ENCODE measurements at regions not wholly inside any gene's neighbourhood (a gene's known extent, or its start where the extent isn't known, plus 50 kb on each side); places are given as distances from the start of the nearest gene placed in this dataset.

DNA sequence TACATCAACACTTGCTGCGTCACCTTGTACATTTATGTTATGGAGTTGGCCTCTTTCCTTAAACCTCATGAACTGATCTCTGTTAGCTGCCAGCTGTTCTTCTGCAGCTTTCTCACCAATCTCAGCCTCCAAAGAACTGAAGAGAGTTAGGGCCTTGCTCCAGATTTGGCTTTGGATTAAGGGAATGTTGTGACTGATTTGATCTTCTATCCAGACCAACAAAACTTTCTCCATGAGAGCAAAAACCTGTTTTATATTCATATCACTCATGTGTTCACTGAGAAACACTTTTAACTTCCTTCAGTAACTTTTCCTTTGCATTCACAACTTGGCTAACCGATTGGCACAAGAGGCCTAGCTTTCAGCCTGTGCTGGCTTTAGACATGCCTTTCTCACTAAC lies 1156.0 kb upstream of the CADM2 start:
- TF ChIP-seq EZH2 (IDR thresholded peaks at IDR 0.05; ENCODE audit: borderline replicate concordance, insufficient read depth, low read length, poor library complexity, severe bottlenecking) = no peak
- TF ChIP-seq TAF1 (IDR thresholded peaks at IDR 0.05; ENCODE audit: low read depth) = no peak
- TF ChIP-seq EP300 (conservative IDR thresholded peaks at IDR 0.05; ENCODE audit: poor library complexity, severe bottlenecking) = no peak
- TF ChIP-seq CTCF (IDR thresholded peaks at IDR 0.05; ENCODE audit: poor library complexity, severe bottlenecking) = no peak
- no peak for TF ChIP-seq SMC3 (conservative IDR thresholded peaks at IDR 0.05; ENCODE audit: poor library complexity)
- TF ChIP-seq, protein P1, sequence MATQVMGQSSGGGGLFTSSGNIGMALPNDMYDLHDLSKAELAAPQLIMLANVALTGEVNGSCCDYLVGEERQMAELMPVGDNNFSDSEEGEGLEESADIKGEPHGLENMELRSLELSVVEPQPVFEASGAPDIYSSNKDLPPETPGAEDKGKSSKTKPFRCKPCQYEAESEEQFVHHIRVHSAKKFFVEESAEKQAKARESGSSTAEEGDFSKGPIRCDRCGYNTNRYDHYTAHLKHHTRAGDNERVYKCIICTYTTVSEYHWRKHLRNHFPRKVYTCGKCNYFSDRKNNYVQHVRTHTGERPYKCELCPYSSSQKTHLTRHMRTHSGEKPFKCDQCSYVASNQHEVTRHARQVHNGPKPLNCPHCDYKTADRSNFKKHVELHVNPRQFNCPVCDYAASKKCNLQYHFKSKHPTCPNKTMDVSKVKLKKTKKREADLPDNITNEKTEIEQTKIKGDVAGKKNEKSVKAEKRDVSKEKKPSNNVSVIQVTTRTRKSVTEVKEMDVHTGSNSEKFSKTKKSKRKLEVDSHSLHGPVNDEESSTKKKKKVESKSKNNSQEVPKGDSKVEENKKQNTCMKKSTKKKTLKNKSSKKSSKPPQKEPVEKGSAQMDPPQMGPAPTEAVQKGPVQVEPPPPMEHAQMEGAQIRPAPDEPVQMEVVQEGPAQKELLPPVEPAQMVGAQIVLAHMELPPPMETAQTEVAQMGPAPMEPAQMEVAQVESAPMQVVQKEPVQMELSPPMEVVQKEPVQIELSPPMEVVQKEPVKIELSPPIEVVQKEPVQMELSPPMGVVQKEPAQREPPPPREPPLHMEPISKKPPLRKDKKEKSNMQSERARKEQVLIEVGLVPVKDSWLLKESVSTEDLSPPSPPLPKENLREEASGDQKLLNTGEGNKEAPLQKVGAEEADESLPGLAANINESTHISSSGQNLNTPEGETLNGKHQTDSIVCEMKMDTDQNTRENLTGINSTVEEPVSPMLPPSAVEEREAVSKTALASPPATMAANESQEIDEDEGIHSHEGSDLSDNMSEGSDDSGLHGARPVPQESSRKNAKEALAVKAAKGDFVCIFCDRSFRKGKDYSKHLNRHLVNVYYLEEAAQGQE (IDR thresholded peaks at IDR 0.05; ENCODE audit: borderline replicate concordance) = no peak
- TF ChIP-seq MXI1 (conservative IDR thresholded peaks at IDR 0.05; ENCODE audit: poor library complexity, severe bottlenecking) = no peak
- TF ChIP-seq POLR2AphosphoS5 (IDR thresholded peaks at IDR 0.05) = no peak
- TF ChIP-seq RAD21 (conservative IDR thresholded peaks at IDR 0.05) = no peak
- Histone ChIP-seq H3K9me3 (ENCODE audit: low read length) (no peaks in the 10 kb centered on the region), H3K4me3 (ENCODE audit: low read length) (no peak overlapping the region), H3K79me2 (replicated peaks; ENCODE audit: insufficient read depth, low read length) (no peaks in the 10 kb centered on the region), H2AFZ (ENCODE audit: low read depth, low read length) (no peak overlapping the region), H3K36me3 (ENCODE audit: insufficient read depth, low read length) (no peaks in the 10 kb centered on the region), H3K27me3 (ENCODE audit: insufficient read depth, low read depth, low read length) (no peaks in the 10 kb centered on the region), H3K9ac (ENCODE audit: low read length) (no peak overlapping the region), H3K4me2 (ENCODE audit: low read length) (no peak overlapping the region), H3K9me2 (ENCODE audit: insufficient read depth, low read length) (no peaks in the 10 kb centered on the region), H4K20me1 (ENCODE audit: insufficient read depth) (no peaks in the 10 kb centered on the region), H3F3A (ENCODE audit: insufficient read depth, low read length, poor library complexity, severe bottlenecking) (no peaks in the 10 kb centered on the region), H3K27ac (ENCODE audit: low read length) (no peak overlapping the region)

DNA sequence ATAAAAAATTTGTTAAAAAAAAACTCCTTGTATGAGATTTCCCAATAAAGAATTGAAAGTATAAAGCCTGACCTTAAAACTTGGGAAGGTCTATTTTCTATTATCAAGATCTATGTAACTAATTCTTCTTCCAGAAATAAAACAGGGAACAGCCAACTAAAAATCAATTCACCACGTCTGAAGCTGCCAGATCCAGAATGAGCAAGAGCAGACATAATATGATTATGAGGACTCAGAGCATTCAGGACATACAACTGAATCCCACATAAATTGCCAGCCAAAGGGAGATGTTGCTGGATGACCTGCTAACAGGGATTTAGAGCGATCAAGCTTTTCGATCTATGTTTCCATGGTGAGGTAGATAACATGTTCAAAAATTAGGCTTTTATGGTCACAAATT lies 1151.3 kb upstream of the CADM2 start:
- H4K20me1 ChIP-seq (ENCODE audit: insufficient read depth) = no peaks in the 10 kb centered on the region
- H3K79me2 ChIP-seq (replicated peaks; ENCODE audit: insufficient read depth, low read length) = no peaks in the 10 kb centered on the region
- TF ChIP-seq EP300 (conservative IDR thresholded peaks at IDR 0.05; ENCODE audit: poor library complexity, severe bottlenecking) (no peak), TAF1 (IDR thresholded peaks at IDR 0.05; ENCODE audit: low read depth) (no peak), CTCF (IDR thresholded peaks at IDR 0.05; ENCODE audit: poor library complexity, severe bottlenecking) (no peak), MXI1 (conservative IDR thresholded peaks at IDR 0.05; ENCODE audit: poor library complexity, severe bottlenecking) (no peak), SMC3 (conservative IDR thresholded peaks at IDR 0.05; ENCODE audit: poor library complexity) (no peak), RAD21 (conservative IDR thresholded peaks at IDR 0.05) (no peak), POLR2AphosphoS5 (IDR thresholded peaks at IDR 0.05) (no peak), EZH2 (IDR thresholded peaks at IDR 0.05; ENCODE audit: borderline replicate concordance, insufficient read depth, low read length, poor library complexity, severe bottlenecking) (no peak)
- TF ChIP-seq, protein P1 (IDR thresholded peaks at IDR 0.05; ENCODE audit: borderline replicate concordance) = no peak
- no peak overlapping the region for H3K9ac ChIP-seq (ENCODE audit: low read length)
- no peaks in the 10 kb centered on the region for H3K36me3 ChIP-seq (ENCODE audit: insufficient read depth, low read length)
- H3K4me3 ChIP-seq (ENCODE audit: low read length) = no peak overlapping the region
- no peaks in the 10 kb centered on the region for H3K27me3 ChIP-seq (ENCODE audit: insufficient read depth, low read depth, low read length)
- no peak overlapping the region for H3K4me2 ChIP-seq (ENCODE audit: low read length)
- no peaks in the 10 kb centered on the region for H3K9me2 ChIP-seq (ENCODE audit: insufficient read depth, low read length)
- no peaks in the 10 kb centered on the region for H3F3A ChIP-seq (ENCODE audit: insufficient read depth, low read length, poor library complexity, severe bottlenecking)
- H3K9me3 ChIP-seq (ENCODE audit: low read length) = no peaks in the 10 kb centered on the region
- H3K27ac ChIP-seq (ENCODE audit: low read length) = no peak overlapping the region
- H2AFZ ChIP-seq (ENCODE audit: low read depth, low read length) = no peak overlapping the region
